NCI-H146 treated with DMSO at 0.1 percent for 48 hours (cell line): ENCODE measurements at regions not wholly inside any gene's neighbourhood (a gene's known extent, or its start where the extent isn't known, plus 50 kb on each side); places are given as distances from the start of the nearest gene placed in this dataset.
A peak's percentile ranks its signal among the peaks of the same experiment; 100 is the strongest.

Experiments
- DNase-seq: peaks from one replicate; lab custom pipeline; 2025; ENCODE audit not compliant: unreplicated experiment; lab: John Stamatoyannopoulos, UW

DNA sequence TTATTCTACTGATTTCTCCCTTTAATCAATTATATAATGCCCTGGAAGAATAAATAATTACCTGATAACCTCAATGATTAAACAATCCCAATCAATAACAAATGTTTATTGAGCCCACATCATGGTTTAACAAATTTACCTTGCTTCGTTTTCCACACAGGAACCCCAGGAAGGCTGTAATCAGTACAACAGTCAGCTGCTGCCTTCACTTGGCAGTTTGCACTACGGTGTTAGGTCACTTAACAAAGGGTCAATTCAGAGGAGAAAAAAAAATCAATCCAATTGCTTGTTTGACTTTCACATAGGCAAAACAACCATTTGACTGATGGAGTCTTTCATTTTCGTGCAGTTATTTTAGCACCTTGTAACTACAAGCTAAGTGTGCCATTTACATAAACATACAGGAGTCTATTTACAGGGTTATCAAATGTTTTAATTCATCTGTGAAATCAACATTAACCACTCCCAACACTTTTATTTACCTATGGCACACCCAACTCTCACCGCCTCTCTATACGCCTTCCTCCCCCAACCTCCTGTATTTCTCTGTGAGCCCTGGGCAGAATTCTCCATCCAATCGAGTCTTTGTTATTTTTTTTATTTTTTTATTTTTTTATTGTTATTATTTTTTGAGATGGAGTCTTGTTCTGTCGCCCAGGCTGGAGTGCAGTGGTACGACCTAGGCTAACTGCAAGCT is 140.4 kb upstream of the TAB2 start:
- DNase-seq: peak; percentile 99

GRCh38 chr6:149179431-149179830 is 138.1 kb upstream of the TAB2 start:
- DNase-seq: no peak

DNA sequence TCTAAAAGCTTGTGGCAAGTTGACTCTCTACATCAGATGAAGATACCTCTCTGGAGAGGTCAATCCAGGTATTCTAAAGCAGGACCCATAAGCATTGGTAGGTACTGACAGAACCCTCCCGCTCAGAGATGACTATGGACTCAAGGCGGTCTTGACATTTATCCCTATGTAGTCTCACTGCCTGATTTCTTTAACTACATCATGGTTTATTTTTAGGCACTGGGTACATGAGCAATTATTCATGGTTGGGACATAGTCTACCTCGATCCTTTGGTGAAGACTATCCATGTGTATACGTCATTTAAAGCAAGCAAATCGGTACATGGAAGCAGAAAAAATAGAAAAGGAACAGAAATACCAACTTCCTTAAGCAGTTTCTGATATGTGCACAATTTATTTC is 136.2 kb upstream of the TAB2 start:
- no peak for DNase-seq

GRCh38 chr6:149182262-149182661 is 135.2 kb upstream of the TAB2 start:
- no peak for DNase-seq

DNA sequence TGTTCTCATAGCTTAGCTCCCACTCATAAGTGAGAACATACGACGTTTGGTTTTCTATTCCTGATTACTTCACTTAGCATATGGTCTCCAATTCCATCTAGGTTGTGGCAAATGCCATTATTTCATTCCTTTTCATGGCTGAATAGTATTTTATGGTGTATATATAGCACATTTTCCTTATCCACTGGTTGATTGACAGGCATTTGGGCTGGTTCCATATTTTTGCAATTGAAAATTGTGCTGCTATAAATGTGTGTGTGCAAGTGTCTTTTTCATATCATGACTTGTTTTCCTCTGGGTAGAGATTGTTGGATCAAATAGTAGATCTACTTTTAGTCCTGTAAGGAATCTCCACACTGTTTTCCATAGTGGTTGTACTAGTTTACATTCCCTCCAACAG is 133.0 kb upstream of the TAB2 start:
- DNase-seq: no peak

DNA sequence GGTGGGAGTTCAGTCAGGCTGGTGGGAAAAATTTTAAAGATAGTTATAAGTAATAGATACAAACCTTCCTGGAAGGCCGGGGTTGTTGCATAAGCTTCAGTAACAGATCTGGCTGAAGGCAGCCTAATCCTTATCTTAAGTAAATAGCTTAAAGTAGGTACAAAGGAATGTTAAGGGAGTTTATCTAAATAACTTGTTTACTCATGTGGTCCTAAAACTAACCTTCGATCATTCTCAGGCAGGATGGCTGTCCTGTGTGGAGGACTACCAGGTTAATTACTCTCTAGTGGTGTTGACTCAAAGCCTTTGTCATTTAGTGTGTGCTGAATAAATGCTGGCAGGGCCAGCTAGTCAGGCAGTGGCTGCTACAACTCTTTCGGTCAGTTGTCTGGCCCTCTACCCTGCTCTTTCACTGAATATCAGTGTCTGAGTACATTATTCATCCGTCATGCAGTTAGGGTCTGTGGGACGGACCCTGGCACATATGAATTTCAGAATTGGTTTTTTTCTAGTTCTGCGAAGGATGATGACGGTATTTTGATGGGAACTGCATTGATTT is 131.6 kb upstream of the TAB2 start:
- DNase-seq: no peak

GRCh38 chr6:149186873-149187272 is 130.6 kb upstream of the TAB2 start:
- DNase-seq: no peak

- no peak for DNase-seq
These were observed 127.2 kb upstream of the TAB2 start for GRCh38 chr6:149190224-149190831.

DNA sequence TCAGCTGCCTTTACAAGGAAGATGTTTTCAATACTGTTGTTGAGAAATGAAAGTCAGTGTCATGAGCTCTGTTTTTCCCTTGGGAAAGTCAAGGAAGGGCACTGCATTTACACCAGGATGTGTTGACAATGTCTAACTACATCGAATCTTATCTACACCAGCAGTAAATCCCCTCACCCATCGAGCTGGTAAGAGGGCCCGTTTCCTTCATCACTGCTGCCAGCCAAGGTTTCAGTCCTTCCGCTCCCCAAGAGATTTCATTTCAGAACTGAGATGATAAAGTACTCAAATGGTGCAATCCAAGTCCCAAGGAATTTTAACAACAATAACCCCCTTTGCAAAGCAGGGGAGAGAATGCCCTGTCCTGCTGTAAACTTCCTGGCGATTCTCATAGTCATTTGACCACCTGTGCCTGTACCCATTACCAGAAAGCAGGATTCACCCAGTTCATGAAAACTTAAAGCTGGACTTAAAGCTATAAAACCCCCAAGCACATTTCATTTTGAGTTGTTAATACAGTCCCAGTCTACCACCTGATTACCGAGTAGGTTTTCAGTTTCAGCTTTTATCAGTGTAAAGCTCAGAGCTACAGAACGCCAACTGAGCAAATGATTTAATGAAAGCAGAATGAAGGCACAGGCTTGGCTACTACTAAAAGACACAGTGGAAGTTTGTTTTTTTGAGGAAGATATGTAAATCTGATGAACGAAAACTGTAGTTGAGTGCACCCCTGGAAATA is 122.5 kb upstream of the TAB2 start:
- DNase-seq: no peak

GRCh38 chr6:149196091-149196490 is 121.4 kb upstream of the TAB2 start:
- no peak for DNase-seq

DNA sequence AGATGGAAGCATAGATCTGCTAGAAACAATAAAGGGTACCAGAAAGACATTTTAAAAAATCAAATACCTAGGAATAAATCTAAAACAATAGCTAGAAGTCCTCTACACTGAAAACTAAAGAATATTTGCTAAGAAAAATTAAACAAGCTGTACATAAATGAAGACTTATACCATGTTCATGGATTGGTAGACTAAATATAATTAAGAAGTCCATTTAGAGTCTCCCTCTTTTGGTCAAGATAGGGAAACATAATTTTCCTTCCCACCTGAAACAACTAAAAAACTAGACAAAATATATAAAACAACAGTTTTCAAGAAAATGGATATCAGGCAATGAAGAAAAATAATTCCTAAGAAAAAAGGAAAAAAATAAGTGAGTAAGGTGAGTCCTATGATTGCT is 120.0 kb upstream of the TAB2 start:
- no peak for DNase-seq

GRCh38 chr6:149198265-149198664 is 119.2 kb upstream of the TAB2 start:
- DNase-seq: no peak

DNA sequence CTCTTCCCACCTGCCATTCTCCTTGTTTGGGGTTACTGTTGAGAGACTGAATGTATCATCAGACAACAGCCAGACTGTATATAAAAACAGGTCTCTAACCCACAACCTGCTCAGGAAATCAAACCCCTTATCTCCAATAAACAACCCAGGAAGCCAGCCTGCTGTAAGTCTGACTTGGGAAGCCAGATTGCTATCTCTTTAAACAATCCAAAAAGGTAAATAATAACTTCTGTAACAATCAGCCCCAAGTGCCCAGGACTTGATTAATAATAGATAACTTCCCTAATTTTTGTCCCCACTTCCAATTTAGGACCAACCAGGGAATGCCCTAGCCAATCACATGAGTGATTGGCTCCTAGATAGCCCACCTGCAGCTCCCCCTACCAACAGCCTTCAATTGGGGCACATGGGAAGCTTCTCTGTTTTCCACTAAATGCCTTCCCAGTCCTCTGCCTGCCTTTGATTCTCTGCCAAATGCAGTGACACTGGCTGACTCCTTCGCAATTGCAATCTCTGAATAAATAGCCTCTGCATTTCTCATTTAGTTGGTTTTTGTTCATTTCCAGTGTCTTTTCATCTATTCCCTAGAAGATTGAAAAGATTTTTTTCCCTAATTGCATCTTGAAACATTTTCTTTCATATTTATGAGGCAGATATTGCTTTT is 117.1 kb upstream of the TAB2 start:
- DNase-seq: no peak

DNA sequence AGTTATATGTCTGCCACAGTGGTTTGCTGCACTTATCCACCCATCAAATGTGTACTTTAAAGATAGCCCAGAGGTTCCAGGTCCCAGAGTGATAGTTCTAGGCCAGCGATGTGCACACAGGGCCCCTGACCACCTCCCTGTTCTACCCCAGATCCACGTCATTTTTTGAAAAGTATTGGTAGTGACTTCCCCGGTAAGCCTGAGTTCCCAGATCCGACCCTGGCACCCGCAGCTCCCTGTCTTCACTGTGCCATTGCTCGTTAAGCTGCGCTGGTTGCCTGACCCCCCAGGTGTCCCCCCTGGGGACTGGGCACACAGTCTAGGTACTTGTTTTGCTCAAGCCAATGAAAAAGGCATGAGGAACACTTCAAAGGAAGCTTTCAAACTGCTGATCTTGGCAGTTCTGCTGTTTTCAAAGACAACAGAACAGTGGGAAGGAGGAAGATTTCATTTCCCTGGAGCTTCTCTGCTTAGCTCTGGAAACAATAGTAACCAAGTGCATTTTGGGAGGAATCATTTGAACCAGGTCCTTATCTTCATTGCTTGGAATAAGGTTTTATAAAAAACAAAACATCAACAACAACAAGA is 116.3 kb upstream of the TAB2 start:
- no peak for DNase-seq

- no peak for DNase-seq
These were observed 115.4 kb upstream of the TAB2 start for GRCh38 chr6:149202100-149202499.

DNA sequence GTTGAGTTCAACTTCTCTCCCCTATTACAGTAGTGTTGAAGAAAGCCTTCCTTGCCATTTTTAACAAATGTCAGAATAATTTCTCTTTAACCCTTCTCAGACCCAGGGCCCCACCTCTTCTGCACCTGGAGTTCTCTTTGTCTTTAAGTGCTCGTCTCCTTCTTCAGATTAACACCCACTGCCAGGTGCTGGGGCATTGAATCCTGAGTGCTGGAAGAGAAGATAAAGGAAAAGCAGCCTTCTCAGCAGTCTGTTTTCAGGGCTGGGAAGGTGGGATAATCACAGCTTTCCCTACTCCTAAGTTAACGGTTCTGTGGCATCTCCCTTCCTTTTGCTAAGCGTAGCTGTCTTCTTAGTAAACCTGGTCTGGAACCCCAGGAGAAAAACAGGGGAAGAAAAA is 114.6 kb upstream of the TAB2 start:
- DNase-seq: no peak

- no peak for DNase-seq
These were observed 114.0 kb upstream of the TAB2 start for GRCh38 chr6:149203509-149203908.

DNA sequence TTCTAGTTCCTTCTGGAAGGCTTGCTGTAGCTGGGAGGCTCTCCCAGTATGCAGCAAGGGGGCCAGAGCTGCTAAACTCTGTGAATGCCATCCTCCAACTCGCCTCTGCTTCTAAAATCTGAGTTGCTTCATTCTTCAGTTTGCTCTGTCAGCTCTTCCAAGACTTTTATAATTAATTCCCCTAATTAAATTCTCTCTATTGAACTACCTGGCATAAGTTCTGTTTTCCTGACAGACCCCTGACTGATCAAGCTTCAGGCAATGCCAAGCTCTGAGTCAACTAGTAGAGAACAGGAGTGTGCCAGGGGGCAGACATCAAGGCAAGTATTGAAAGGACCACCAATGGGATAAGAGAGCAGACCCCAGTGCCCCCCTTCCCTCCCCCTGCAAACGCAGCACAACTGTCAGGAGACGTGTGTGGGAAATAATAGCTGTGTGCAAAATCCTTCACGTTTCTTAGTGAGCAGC is 109.3 kb upstream of the TAB2 start:
- no peak for DNase-seq

- no peak for DNase-seq
These were observed 107.4 kb upstream of the TAB2 start for GRCh38 chr6:149209871-149210775.

DNA sequence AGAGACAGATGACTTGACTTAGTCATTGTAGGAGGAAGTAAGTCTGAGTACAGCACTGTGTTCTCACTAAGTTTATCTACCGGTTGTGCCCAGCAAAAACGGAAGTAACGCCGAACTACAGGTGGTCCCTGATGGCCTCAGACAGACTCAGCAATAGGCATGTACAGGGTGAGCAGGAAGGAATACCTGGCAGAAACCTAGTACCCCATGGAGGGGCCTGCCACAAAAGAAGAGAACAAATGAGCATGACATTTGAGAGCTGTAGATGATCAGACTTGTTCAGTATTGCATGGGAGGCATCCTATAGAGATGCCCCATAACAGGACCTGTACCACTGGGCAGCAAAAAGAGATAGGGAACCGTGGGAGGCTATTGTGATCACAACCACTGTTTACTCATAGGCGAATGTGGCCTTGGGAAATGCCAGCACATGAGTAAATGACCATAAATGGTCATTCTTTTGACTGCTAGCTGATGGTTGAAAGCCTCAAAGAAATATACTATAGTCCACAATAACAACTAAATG is 106.4 kb upstream of the TAB2 start:
- DNase-seq: peak; percentile 26
